GM18519 (cell line): ENCODE measurements at regions not wholly inside any gene's neighbourhood (a gene's known extent, or its start where the extent isn't known, plus 50 kb on each side); places are given as distances from the start of the nearest gene placed in this dataset.

ENCODE experiments used
- ATAC-seq: cut with Tn5 transposase; IDR thresholded peaks from one replicate; pipeline ENCODE4 v1.9.1; 2021; ENCODE audit warnings: mild to moderate bottlenecking, moderate library complexity; ENCODE audit not compliant: unreplicated experiment, low FRiP score

DNA sequence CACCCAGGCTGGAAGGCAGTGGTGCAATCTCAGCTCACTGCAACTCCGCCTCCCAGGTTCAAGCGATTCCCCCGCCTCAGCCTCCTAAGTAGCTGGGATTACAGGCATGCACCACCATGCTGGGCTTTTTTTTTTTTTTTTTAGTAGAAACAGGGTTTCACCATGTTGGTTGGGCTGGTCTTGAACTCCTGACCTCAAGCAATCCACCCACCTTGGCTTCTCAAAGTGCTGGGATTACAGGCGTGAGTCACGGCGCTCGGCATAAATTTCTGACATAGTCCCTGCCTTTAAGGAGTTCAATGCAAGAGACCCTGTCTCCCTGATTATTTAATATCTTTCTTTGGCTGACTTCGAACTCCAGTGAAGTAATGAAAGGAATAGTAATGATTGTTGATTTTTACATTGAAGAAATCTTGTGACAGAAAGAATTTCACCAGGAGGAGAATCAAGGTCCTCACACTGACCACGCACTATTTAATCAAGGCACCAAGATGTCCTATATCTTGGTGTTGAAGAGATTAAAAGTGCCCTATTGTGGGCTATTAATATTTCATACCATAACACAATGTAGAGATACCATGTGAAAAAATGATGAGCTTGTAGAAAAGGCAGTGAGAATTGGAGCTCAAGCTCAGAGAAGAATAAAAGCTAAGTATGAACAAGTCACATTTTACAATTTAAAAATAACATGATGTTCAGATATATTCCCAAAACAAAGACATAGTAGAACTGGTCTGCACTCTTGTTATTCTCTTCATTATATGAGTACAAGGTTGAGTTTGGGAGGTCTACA lies 71.6 kb upstream of the BLID start:
- no peak for ATAC-seq

GRCh38 chr11:122186439-122187080 lies 70.5 kb upstream of the BLID start:
- ATAC-seq, result no peak

DNA sequence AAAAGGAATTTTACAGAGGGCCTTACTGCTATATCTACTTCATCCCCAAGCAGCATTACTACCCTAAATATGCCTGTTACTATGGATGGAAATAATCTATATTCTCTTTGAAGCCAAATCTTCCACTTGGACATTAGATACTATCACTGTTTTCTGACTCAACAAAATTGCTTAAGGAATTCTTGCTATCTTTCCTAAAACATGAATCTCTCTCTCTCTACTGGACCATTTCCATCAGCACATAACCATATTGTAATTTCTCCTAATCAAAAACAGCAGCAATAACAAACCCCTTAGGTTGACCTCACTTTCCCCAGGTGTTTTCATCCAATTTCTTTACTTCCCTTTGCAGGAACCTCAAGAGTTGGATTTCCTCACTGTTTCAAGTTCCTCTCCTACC lies 67.9 kb upstream of the BLID start:
- no peak for ATAC-seq

DNA sequence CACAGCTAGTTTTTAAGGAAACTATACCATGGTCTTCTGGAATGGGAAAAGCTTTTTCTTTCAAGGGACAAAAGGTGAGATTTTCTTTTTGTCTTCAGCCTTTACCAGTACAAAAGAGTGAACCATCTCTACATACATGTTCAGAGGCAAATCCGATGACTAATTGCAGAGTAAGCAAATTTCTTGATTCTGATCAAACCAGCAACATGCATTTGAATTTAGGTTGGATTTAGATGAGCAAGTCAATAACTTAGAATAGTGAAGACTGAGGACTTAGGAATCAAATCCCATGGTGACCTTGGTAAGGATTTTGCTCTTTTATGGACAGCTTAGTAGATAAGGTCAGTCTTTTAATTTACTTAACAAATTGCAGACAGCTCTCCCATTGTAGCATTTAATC lies 65.9 kb upstream of the BLID start:
- no peak for ATAC-seq

DNA sequence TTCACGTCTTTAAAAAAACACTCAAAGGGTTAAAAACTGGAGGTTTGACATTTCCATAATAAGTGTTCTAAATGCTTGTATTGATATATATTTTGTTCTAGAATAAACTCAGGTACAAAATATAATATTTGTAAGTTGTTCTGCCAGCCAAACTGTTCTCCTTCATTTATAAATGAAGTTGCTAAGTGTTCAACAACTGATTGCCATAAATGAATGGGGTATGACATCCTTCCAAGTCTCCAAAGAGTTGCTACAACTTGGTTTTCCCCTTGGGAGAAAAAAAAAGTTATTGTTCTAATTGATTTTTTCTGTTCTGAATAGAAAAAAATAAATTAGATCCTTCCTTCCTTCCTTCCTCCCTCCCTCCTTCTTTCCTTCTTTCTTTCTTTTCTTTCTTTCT lies 65.4 kb upstream of the BLID start:
- no peak for ATAC-seq

DNA sequence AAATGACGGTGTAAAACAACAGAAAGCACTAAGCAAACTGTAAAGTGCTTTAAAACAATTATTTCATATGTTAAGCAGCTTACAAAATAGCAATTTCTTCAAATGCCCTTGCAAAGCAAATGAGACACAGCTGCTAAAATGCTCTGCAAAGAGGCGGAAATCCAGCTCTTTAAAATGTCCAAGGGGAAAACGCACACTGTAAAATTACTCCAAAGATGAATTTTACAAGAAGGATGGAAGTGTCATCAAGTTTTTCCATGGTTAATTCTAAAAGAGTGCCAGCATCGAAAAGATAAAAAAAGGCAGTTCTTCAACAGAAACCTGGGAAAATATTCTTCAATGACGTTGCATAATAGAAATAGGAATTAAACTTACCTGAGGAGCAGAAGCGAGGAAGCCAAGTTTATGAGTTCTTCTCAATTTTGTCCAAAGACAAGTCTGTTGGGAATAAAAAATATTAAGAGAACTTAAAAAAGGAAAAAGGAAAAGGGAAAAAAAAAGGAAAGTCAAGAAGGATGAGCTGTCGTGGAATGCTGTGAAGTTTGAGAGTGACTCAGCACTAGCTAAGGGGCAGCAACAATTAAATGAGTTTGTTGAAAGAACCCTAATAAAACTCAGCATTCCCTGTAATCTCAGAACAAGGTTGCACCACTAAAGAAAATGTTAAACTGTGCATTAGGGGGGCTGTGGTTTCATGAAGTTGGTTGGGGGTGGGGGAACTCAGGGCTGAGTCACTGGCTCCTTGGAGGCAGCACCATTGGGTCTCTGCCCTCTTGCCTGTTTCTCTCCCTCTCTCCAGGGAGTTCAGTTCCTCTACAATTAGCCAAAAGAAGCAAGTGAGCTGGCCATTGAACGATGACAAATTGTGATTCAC lies 64.2 kb upstream of the BLID start:
- ATAC-seq, result no peak

DNA sequence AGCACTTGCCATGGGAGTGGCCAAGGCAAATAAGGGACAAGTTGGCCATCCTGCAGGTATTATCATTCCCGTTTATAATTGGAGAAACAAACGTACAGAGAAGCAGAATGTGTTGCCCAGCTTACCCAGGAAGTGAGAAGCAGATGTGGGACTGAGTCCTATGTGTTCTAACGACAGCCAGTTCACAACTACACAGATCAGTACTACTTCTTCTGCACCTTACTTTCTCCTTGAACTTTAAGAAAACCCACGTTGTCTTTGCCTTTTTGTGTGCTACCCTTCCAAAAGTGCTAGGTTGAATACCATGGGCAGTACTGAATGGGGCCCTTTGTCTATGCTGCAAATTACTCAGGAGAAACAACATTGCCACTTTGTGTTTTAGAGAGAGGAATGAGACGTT lies 62.8 kb upstream of the BLID start:
- ATAC-seq, result no peak

- no peak for ATAC-seq
Observed at GRCh38 chr11:122177238-122177637, 61.2 kb upstream of the BLID start.

- ATAC-seq, result no peak
Observed at GRCh38 chr11:122176651-122177050, 60.6 kb upstream of the BLID start.

- ATAC-seq, result no peak
Observed at GRCh38 chr11:122175306-122175705, 59.3 kb upstream of the BLID start.

GRCh38 chr11:122173587-122173986 lies 57.6 kb upstream of the BLID start:
- ATAC-seq, result no peak

- no peak for ATAC-seq
Observed at GRCh38 chr11:122173074-122173450, 57.0 kb upstream of the BLID start.

DNA sequence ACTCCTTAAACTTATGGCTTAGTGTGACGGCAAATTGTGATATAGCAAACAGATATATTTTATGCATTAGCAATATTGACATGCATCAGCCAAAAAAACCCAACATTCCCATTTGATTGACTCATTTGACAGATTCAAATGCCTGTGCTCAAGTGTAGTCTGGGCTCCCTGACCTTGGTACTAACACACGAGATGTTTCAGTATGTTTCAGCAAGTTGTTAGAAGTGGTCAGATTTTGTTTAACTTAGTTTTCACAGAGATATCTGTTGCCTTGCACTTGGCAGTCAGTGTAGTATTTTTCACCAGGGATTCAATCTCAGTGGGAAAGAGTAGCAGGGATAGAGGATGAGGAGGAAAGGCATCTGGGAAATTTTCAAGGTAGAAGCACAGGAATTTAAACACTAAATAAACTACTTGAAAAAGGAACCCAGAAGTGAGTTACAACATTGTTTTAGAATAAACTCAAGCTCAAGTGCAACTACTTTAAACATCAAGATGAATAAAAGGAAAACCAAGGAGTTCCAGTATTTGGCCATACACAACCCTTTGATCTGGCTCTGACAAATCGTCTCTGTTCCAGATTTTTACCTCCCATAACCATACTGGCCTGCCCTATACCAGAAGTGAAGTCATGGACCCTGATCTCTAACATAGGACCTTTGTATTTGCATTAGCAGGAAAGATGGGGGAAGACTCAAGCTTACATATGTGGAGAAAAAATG lies 56.5 kb upstream of the BLID start:
- no peak for ATAC-seq

DNA sequence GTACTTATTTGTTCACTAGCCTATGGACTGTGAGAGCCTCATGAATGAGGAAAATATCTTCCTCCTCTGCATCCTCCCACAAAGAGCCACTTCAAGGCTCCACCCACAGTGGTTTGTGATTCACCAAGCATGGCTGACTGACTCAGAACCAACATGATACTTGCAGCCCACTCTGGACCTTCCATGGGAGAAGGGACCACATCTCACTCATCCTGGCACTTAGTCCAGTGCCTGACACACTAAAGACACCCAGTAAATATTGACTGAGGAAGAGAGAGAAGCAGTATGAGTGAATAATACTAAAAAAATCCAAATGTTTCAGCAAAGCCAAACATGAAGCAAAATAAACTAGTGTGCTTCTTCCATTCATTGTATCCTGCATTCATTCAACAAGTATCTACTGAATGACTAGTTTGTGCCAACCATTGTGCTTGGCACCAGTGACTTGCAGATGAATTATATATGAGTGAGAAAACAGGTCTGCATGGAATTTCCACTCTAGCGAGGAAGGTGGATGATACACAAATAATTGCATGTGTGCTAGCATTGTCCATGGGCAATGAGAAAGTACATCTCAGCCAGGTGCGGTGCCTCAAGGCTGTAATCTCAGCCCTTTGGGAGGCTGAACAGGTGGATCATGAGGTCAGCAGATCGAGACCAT lies 54.9 kb upstream of the BLID start:
- no peak for ATAC-seq

GRCh38 chr11:122168218-122168617 lies 52.2 kb upstream of the BLID start:
- ATAC-seq, result no peak

DNA sequence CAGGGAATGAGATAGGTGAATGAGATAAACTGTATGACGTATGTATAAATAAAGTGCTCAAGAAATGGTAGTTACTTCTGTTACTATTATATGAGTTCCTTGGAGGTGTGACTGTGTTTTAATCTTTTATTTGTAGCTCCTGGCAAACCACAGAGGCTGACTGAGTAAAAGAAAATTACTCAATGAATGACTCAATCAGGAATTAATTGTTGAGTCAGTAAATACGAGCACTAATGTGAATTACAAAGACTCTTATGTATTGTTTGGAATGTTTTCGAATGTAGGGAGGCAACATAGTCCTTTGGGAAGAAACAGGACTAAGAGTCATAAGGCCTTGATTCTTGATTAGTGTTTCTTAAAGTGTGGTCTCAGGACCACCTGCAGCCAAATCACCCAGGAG lies 51.1 kb upstream of the BLID start:
- ATAC-seq, result no peak

DNA sequence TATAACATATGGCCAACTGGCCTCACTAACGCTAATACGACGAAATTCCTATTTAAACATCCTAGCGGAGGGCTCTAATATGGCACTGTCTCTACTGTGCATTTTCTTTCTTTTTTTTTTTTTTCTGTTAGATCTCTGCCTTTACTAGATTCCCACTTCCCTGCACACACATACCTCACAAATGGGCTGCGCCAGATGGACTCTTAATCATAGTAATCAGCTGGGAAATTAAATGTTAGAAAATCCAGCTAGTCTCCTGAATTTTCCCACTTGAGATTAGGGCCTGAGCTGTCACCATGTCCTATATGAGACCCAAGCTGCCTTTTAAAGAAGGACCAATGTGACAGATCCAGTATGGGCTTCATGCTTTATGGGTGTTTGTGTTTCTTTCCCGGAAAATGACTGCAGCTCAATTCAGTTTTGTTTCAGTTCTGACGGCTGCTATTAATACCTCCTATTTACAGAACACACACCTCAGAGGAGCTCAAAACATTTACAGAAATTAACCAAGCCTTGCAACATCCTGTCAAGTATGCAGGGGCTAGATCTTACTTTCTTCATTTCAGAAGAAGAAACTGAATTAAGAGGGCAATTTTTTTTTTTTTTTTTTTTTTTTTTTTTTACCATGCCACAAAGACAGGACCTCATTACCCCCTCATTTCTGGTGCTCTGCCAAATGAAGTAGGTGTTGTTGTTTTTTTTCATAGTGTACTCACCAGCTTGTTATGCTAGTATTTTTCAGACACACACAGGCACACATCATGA lies 49.8 kb upstream of the BLID start:
- ATAC-seq, result no peak
